Ammon's horn (tissue), 1 donor: ENCODE measurements at regions not wholly inside any gene's neighbourhood (a gene's known extent, or its start where the extent isn't known, plus 50 kb on each side); places are given as distances from the start of the nearest gene placed in this dataset.
"Not testable (repeated sequence)": the region's sequence is repeated elsewhere in the genome, so short reads cannot be mapped to it uniquely, and the experiment has no call there.

Experiments used
- DNase-seq: peaks from one replicate; pipeline ENCODE4 v3.0.0-alpha.2; 2016; ENCODE audit warnings: low spot score

DNA sequence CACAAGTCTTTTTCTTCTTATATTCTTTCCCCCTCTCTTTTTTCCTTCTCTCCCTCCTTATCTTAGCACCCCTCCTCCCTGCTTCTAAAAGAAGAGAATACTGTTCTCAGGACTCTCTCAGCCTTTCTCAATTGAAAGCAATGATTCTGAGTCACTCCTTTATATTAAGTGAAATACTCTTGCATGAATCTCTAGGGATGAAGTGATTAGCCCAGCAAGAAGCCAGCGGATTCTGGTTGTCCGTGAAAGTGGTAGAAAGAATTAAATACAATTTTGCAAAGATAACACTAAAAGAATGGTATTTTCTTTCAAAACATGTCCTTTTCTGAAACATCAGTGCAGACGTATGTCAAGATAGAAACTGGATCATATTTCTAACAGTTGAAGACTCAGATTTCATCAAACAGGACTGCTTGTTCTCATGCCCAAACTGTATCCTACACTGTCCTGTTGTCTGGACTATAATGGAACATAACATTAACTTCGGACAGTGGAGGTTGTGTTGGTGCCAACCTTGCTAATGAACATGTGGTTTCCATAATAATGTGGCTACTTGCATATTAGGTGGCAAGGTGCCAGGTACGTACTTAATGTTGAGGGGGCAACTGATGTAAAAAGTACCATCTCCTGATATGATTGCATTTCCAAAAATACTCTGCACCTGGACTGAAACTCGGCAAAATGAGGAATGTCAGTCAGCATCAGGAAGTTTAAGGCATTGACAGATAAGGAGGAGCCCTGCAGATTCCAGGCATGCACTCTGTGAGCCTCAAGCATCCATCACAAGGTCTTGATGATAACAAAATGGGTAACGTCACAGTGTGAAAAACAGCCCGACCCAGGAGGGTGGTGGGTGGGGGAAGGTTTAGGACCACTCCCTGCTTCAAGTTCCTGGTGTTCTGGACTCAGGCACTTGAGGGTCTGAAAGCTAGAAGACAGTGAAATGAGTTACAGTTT, 357.2 kb downstream of the DLEU7 start:
- no peak for DNase-seq

GRCh38 chr13:50493683-50494082, 349.8 kb downstream of the DLEU7 start:
- DNase-seq, result no peak

- DNase-seq, result no peak
These were observed 349.4 kb downstream of the DLEU7 start for GRCh38 chr13:50494138-50494537.

DNA sequence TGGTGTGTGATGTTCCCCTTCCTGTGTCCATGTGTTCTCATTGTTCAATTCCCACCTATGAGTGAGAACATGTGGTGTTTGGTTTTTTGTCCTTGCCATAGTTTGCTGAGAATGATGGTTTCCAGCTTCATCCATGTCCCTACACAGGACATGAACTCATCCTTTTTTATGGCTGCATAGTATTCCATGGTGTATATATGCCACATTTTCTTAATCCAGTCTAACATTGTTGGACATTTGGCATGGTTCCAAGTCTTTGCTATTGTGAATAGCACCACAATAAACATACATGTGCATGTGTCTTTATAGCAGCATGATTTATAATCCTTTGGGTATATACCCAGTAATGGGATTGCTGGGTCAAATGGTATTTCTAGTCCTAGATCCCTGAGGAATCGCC, 340.3 kb downstream of the DLEU7 start:
- not testable (repeated sequence) for DNase-seq

- no peak for DNase-seq
These were observed 334.3 kb downstream of the DLEU7 start for GRCh38 chr13:50509167-50509566.

DNA sequence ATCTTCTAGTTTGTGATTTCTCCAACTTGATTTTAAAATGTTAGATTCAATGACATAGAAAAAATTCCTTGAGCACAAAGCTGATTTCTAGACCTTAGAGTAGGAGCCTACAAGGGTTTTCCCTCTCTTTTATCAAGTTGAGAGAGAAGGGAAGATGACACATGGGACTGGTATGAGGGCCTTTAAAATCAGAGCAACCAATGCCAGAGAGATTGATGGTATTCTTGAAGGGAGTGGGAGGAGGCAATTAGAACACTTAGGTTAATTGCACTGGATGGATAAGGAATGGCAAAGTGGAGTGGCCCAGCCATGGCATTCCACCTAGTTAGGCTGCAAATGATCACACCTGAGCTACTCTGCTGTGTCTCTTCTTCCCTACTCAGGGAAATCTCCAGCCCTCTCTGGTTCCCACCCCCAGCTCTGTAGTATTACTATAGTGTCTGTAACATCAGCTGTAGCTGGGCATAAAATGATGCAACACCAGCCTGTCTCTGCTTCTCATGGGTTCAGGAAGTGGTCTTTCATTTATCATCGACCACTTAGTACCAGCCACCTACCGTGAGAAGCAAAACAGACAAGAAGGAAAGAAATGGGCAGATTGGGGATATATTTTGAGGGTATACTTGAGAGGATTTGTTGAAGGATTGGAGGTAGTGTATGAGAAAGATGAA, 333.6 kb downstream of the DLEU7 start:
- no peak for DNase-seq

DNA sequence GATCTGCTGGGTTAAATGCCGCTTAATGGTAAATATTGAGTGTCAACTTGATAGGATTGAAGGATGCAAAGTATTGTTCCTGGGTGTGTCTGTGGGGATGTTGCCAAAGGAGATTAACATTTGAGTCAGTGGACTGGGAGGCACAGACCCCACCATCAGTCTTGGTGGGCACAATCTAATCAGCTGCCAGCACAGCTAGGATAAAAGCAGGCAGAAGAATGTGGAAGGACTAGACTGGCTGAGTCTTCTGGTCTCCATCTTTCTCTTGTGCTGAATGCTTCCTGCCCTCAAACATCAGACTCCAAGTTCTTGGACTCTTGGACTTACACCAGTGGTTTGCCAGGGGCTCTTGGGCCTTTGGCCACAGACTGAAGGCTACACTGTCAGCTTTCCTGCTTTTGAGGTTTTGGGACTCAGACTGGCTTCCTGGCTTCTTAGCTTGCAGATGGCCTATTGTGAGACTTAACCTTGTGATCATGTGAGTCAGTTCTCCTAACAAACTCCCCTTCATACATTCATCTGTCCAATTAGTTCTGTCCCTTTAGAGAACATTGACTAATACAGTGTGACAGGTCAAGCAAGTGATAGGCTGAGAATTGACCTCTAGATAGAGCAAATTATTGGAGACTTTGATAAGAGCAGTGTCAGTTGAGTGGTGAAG, 332.5 kb downstream of the DLEU7 start:
- DNase-seq, result not testable (repeated sequence)

DNA sequence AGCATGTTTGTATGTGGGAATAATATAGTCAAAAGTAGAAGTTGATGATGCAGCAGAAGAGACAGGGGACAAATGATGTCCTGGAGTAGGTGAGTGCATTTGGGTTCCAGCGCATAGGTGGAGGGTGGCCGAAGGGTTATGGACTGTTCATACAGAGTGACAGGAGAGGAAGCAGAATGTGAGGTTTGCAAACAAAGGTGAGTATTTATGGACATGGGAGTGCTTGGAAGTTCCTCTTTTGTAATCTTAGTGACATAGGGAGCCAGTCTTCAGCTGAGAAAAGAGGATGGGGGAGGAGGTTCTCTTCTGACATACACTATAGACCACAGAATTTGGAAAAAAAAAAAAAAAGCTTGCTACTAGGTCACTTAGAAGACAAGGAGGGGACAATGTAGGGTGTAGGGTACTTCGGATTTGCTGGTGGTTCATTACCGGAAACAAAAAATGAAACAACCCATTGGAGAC, 331.6 kb downstream of the DLEU7 start:
- DNase-seq, result no peak

GRCh38 chr13:50512474-50513299, 330.8 kb downstream of the DLEU7 start:
- DNase-seq, result peak; percentile 83

DNA sequence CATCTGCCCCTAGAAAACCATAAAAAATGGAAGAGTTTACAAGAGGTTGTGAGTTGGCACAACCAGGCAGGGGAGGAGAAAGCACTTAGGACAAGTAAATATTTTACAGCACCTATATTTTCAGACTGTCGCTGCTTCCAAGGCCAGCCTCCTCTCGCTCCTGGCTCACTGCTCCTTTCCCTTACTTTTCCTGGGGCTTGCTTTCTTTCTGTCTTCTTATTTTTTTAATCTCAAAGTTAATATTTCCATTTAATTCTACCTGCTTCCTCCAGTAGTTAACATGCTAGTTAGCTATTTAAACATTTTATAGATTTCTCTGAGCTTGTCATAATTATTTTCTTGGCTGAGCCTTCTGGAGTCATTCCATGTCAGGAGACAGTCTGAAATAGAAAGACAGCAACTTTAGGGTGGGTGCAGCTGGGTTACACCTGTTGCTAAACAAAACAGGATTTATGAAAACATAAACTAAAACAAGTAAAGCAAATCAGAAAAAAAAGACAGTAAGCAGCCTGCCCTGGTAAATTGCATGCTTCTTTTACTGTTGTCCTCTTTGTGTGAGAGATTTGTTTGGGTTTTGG, 330.1 kb downstream of the DLEU7 start:
- DNase-seq, result no peak

GRCh38 chr13:50514249-50514648, 329.2 kb downstream of the DLEU7 start:
- DNase-seq, result no peak

DNA sequence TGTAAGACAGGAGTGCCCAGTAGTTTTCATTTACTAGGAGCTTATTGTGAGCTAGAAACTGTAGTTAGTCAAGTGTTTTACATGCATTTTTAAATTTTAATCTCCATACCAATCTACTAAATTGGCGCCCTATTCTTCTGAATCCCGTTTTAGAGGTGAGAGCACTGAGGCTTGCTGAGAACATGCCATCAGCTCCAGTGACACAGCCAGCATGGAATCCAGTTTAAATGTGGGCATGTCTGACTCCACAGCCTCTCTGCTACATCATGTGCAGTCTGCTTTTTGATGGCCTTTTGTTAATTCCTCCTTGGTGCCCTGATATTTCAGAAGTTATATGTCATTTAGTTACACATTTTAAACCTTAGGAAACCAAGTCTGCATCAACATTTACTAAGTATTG, 325.4 kb downstream of the DLEU7 start:
- no peak for DNase-seq

DNA sequence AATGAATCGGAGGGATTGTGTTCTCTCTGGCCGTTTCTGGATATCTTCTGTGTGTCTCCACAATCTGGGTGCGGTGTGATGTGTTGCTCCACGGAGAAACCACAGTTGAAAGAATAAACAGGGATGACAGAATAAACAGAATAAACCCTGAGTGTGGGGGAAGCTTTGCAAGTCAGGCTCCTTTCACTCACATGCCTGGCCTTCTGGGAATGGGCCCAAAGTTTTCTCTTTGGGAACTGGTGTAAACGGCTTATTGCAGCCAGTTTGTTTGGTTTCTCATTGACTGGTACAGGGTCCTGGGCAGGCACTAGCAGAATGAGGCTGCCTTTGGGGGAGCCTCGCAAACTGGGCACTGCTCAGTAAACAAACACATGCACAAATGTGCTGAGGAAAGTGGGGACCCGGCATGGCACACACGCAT, 324.7 kb downstream of the DLEU7 start:
- DNase-seq, result peak; percentile 68

DNA sequence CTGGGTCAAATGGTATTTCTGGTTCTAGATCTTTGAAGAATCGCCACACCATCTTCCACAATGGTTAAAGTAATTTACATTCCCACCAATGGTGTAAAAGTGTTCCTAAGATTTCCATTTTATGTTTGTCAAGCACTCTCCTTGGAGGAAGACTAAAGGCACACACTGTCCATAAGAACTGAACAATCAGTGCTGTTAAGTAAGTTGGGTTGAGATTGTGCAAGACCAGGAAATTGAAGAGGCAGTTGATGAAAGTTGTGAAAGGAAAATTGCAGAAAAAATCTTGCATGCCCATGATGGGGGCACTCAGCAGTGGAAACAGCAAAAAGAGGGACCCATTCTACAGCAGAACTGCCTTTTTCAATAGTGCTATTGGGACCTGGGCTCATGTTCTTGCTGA, 323.6 kb downstream of the DLEU7 start:
- DNase-seq, result no peak

GRCh38 chr13:50521006-50521830, 322.3 kb downstream of the DLEU7 start:
- DNase-seq, result no peak

- DNase-seq, result no peak
These were observed 321.7 kb downstream of the DLEU7 start for GRCh38 chr13:50521831-50522149.

- DNase-seq, result no peak
These were observed 321.0 kb downstream of the DLEU7 start for GRCh38 chr13:50522506-50522905.

DNA sequence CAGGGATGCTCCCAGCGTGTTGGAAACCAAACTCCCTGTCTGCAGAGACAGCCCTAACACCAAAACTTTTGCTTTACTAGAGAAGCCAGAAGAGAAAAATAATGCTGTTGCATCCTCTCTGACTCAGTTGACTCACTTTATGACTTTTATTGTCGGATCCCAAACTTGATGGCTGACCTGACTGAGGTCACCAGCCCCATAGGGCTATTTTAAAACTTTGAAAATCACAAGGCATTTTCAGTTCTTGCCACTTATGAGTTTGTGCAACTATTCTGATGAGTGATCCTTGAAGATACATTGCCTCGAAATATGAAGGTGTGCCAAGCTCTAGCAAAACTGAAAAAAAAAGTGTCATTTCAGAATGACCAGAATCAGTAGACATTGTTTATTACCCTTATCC, 320.2 kb downstream of the DLEU7 start:
- DNase-seq, result no peak

- DNase-seq, result no peak
These were observed 318.9 kb downstream of the DLEU7 start for GRCh38 chr13:50524560-50524959.

DNA sequence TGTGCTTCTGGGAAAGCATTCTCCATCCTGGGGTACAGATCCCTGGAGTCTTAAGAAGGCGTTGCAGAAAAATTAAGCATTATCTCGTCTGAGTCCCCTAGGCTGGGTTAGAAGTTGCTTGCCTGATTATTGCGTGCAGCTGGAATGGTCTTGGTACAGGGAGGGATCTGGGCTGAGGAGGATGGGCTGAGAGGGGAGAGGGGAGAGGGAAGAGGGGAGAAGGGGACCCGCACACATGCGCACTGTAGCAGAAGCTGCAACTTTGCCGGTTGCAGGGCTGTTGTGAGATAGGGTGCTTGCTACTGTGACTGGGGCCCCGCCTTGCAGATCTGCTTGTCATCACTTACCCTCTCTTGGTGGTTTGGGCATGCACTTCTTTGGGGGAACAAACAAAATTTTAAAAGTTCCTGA, 316.8 kb downstream of the DLEU7 start:
- no peak for DNase-seq

DNA sequence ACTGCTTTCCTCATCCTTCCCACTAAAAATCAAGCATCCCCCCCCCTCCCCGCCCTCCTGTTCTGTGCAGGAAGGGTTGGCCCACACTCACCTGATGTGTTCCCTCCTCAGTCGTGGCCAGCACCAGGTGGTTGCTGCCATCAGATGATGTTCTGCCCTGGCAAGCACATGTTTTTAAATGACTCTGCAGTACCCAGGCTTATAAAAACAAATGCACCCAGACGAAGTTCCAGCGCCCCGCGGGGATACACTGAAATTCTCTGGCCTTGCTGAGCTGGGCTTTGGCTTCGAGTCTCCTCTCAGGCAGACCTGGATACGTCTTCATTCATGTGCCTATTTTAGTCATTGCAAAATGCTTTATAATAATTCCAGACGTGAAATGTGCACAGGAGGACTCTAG, 316.3 kb downstream of the DLEU7 start:
- DNase-seq, result no peak
